Lower leg skin (tissue), 4 donors: ENCODE measurements at regions not wholly inside any gene's neighbourhood (a gene's known extent, or its start where the extent isn't known, plus 50 kb on each side); places are given as distances from the start of the nearest gene placed in this dataset.

Experiments used
- DNase-seq, 2 donors: peaks; one replicate each; pipeline ENCODE4 v3.0.0-alpha.2; 2019; ENCODE audit warnings: low spot score in 2 of 2
- H3K4me3 ChIP-seq: fragments of 200-600 bp; sonication (generic); 2 replicates; pipeline ENCODE4 v1.5.1; 2017; ENCODE audit warnings: mild to moderate bottlenecking, low read depth; ENCODE audit not compliant: poor library complexity, severe bottlenecking
- CTCF ChIP-seq, 3 donors: fragments of 450-650 bp; IDR thresholded peaks; one replicate each; pipeline ENCODE4 v1.5.1; 2016; ENCODE audit warnings: antibody characterized with exemption in 3 of 3, mild to moderate bottlenecking in 3 of 3, moderate library complexity in 2 of 3
- POLR2A ChIP-seq, 2 donors: fragments of 450-650 bp; IDR thresholded peaks; one replicate each; pipeline ENCODE4 v1.6.1; 2016 to 2017; ENCODE audit warnings: antibody characterized with exemption in 2 of 2, mild to moderate bottlenecking in 1 of 2, moderate library complexity in 1 of 2
- WGBS, 2 donors: methylation state at CpG; one replicate each; pipeline ENCODE4 v1.1.5; 2018; 5-methylcytosine and 5-hydroxymethylcytosine counted together
- intact Hi-C: fragments of 100-400 bp; cut with DNase I; formaldehyde crosslinking; loops from one replicate; pipeline ENCODE4 v1.15.0; 2023; ENCODE audit warnings: low total_unique reads

GRCh38 chr16:54488729-54489128 is 202.1 kb upstream of the IRX3 start:
- no peak overlapping the region for H3K4me3 ChIP-seq
- intact Hi-C loops = no loop called here
- WGBS, 2 donors = 70 to 72% methylated on average over 3 of the region's 3 CpGs
- TF ChIP-seq POLR2A (IDR thresholded peaks at IDR 0.05) = no peak
- TF ChIP-seq CTCF (IDR thresholded peaks at IDR 0.05) = no peak
- no peak for DNase-seq

- H3K4me3 ChIP-seq = no peak overlapping the region
- DNase-seq = no peak
- TF ChIP-seq CTCF (IDR thresholded peaks at IDR 0.05) (no peak), POLR2A (IDR thresholded peaks at IDR 0.05) (no peak)
- WGBS, 2 donors = 54 to 58% methylated on average over 3 of the region's 3 CpGs
- intact Hi-C loops = no loop called here
These were observed 201.3 kb upstream of the IRX3 start for GRCh38 chr16:54487933-54488332.

GRCh38 chr16:54484700-54485099 is 198.1 kb upstream of the IRX3 start:
- 89 to 90% methylated on average over 9 of the region's 9 CpGs for WGBS, 2 donors
- DNase-seq = no peak
- intact Hi-C loops = no loop called here
- TF ChIP-seq POLR2A (IDR thresholded peaks at IDR 0.05) (no peak), CTCF (IDR thresholded peaks at IDR 0.05) (no peak)
- H3K4me3 ChIP-seq = no peak overlapping the region

GRCh38 chr16:54482892-54483574 is 196.4 kb upstream of the IRX3 start:
- no peak for DNase-seq
- no peak for TF ChIP-seq POLR2A (IDR thresholded peaks at IDR 0.05)
- no peak for TF ChIP-seq CTCF (IDR thresholded peaks at IDR 0.05)
- 74 to 88% methylated on average over 12 of the region's 12 CpGs for WGBS, 2 donors
- no peak overlapping the region for H3K4me3 ChIP-seq
- intact Hi-C loops = no loop called here

- DNase-seq = no peak
- TF ChIP-seq POLR2A (IDR thresholded peaks at IDR 0.05) = no peak
- no peak for TF ChIP-seq CTCF (IDR thresholded peaks at IDR 0.05)
- no peak overlapping the region for H3K4me3 ChIP-seq
- 78 to 82% methylated on average over 5 of the region's 5 CpGs for WGBS, 2 donors
- intact Hi-C loops = no loop called here
These were observed 193.8 kb upstream of the IRX3 start for GRCh38 chr16:54480429-54480828.

- intact Hi-C loops = no loop called here
- WGBS, 2 donors = 81 to 97% methylated on average over 1 of the region's 1 CpG
- TF ChIP-seq POLR2A (IDR thresholded peaks at IDR 0.05) (no peak), CTCF (IDR thresholded peaks at IDR 0.05) (no peak)
- no peak for DNase-seq
- H3K4me3 ChIP-seq = no peak overlapping the region
These were observed 193.0 kb upstream of the IRX3 start for GRCh38 chr16:54479546-54479945.
